GM21447 (cell line): ENCODE measurements at regions not wholly inside any gene's neighbourhood (a gene's known extent, or its start where the extent isn't known, plus 50 kb on each side); places are given as distances from the start of the nearest gene placed in this dataset.
A peak's percentile ranks its signal among the peaks of the same experiment; 100 is the strongest.

Source experiments
- ATAC-seq: cut with Tn5 transposase; IDR thresholded peaks from one replicate; pipeline ENCODE4 v1.9.1; 2021; ENCODE audit not compliant: unreplicated experiment

GRCh38 chr2:144163592-144163991 lies 356.3 kb downstream of the ZEB2 start:
- ATAC-seq = no peak

GRCh38 chr2:144162652-144163051 lies 357.3 kb downstream of the ZEB2 start:
- ATAC-seq = peak; percentile 80

- ATAC-seq = no peak
Measured at GRCh38 chr2:144161061-144161460, 358.9 kb downstream of the ZEB2 start.

GRCh38 chr2:144159240-144159639 lies 360.7 kb downstream of the ZEB2 start:
- no peak for ATAC-seq

- no peak for ATAC-seq
Measured at GRCh38 chr2:144158096-144158495, 361.8 kb downstream of the ZEB2 start.

GRCh38 chr2:144156736-144157640 lies 362.9 kb downstream of the ZEB2 start:
- ATAC-seq = no peak

- ATAC-seq = no peak
Measured at GRCh38 chr2:144154205-144154604, 365.7 kb downstream of the ZEB2 start.

- no peak for ATAC-seq
Measured at GRCh38 chr2:144152817-144153271, 367.1 kb downstream of the ZEB2 start.

- no peak for ATAC-seq
Measured at GRCh38 chr2:144151851-144152250, 368.1 kb downstream of the ZEB2 start.

GRCh38 chr2:144151405-144151804 lies 368.5 kb downstream of the ZEB2 start:
- no peak for ATAC-seq

- ATAC-seq = no peak
Measured at GRCh38 chr2:144147356-144147755, 372.6 kb downstream of the ZEB2 start.

- ATAC-seq = no peak
Measured at GRCh38 chr2:144146876-144147275, 373.0 kb downstream of the ZEB2 start.

- ATAC-seq = no peak
Measured at GRCh38 chr2:144146076-144146475, 373.8 kb downstream of the ZEB2 start.

- no peak for ATAC-seq
Measured at GRCh38 chr2:144143294-144144151, 376.4 kb downstream of the ZEB2 start.

GRCh38 chr2:144140891-144141290 lies 379.0 kb downstream of the ZEB2 start:
- no peak for ATAC-seq

- ATAC-seq = no peak
Measured at GRCh38 chr2:144137705-144138428, 382.1 kb downstream of the ZEB2 start.

GRCh38 chr2:144137272-144137671 lies 382.6 kb downstream of the ZEB2 start:
- no peak for ATAC-seq

- no peak for ATAC-seq
Measured at GRCh38 chr2:144136297-144137010, 383.5 kb downstream of the ZEB2 start.

- ATAC-seq = no peak
Measured at GRCh38 chr2:144133936-144134665, 385.8 kb downstream of the ZEB2 start.

GRCh38 chr2:144132357-144132756 lies 387.6 kb downstream of the ZEB2 start:
- no peak for ATAC-seq
